Astrocyte (in vitro differentiated cells and primary cell): ENCODE measurements at regions not wholly inside any gene's neighbourhood (a gene's known extent, or its start where the extent isn't known, plus 50 kb on each side); places are given as distances from the start of the nearest gene placed in this dataset.
"Not testable (repeated sequence)": the region's sequence is repeated elsewhere in the genome, so short reads cannot be mapped to it uniquely, and the experiment has no call there.

Source experiments
- CTCF ChIP-seq: IDR thresholded peaks from 2 replicates; pipeline ENCODE4 v1.5.1; 2011; ENCODE audit warnings: low read depth, mild to moderate bottlenecking, inconsistent platforms, low read length, moderate library complexity; ENCODE audit not compliant: insufficient read depth
- EZH2 ChIP-seq: IDR thresholded peaks from 2 replicates; pipeline ENCODE4 v1.6.1; 2012; ENCODE audit warnings: mild to moderate bottlenecking, low read length, inconsistent platforms; ENCODE audit not compliant: insufficient read depth

GRCh38 chr2:134009906-134010305, 244.0 kb upstream of the MGAT5 start:
- TF ChIP-seq CTCF, EZH2: not testable (repeated sequence)
